ENCODE measurements at regions not wholly inside any gene's neighbourhood (a gene's known extent, or its start where the extent isn't known, plus 50 kb on each side); places are given as distances from the start of the nearest gene placed in this dataset.

DNA sequence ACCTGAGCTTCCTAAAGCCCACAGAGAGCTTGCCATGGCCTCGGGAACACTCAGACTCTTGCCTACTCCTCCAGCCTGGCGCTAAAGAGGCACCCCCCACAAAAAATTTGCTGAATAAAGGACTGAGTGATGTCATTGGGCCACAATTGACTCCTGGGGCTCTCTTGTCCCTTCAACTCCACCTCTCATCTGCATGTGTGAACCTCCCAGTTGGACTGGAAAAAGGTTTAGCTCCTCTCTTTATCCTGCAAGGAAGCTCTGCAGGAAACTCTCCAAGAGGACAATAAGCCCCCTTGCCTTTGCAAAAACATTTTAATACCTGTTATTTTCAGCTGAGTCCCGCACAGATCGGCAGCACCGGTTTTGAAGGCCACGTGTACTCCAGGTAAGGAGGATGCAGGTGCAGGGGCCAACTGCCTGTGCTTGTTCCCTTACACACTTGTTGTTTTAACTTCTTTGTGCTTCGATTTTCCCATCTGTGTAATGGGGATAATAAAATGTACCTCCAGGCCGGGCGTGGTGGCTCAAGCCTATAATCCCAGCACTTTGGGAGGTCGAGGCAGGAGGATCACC lies 107.3 kb downstream of the TFAP2C start:
- TF ChIP-seq, protein P1, sequence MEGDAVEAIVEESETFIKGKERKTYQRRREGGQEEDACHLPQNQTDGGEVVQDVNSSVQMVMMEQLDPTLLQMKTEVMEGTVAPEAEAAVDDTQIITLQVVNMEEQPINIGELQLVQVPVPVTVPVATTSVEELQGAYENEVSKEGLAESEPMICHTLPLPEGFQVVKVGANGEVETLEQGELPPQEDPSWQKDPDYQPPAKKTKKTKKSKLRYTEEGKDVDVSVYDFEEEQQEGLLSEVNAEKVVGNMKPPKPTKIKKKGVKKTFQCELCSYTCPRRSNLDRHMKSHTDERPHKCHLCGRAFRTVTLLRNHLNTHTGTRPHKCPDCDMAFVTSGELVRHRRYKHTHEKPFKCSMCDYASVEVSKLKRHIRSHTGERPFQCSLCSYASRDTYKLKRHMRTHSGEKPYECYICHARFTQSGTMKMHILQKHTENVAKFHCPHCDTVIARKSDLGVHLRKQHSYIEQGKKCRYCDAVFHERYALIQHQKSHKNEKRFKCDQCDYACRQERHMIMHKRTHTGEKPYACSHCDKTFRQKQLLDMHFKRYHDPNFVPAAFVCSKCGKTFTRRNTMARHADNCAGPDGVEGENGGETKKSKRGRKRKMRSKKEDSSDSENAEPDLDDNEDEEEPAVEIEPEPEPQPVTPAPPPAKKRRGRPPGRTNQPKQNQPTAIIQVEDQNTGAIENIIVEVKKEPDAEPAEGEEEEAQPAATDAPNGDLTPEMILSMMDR (IDR thresholded peaks at IDR 0.05) = no peak
- TF ChIP-seq ZFX (IDR thresholded peaks at IDR 0.05; ENCODE audit: borderline replicate concordance) = no peak

Data from 22Rv1 (cell line).